Kidney capillary endothelial cell (primary cell): ENCODE measurements at regions not wholly inside any gene's neighbourhood (a gene's known extent, or its start where the extent isn't known, plus 50 kb on each side); places are given as distances from the start of the nearest gene placed in this dataset.

ENCODE experiments used
- DNase-seq: peaks from one replicate; pipeline ENCODE4 v3.0.0-alpha.2; 2018; ENCODE audit warnings: low spot score

DNA sequence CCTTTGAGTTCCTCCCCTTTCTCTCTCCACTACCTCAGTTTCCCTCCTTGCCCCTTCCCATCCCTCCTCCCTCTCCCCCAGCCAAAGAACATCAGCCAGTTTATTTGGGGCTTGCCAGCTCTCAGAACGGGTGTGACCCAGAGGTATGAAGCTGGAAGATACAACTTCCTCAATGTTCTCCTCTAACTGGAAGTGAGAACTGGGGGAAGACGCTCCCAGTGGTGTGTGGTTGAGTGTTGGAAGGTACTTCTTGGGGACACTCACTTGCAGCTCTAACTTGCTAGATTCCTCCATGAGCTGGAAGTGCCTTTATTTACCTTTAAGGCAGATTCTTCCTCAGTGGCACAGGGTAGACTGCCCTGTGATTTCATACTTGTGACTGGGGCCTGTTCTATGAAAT is 110.5 kb upstream of the HABP2 start:
- no peak for DNase-seq

DNA sequence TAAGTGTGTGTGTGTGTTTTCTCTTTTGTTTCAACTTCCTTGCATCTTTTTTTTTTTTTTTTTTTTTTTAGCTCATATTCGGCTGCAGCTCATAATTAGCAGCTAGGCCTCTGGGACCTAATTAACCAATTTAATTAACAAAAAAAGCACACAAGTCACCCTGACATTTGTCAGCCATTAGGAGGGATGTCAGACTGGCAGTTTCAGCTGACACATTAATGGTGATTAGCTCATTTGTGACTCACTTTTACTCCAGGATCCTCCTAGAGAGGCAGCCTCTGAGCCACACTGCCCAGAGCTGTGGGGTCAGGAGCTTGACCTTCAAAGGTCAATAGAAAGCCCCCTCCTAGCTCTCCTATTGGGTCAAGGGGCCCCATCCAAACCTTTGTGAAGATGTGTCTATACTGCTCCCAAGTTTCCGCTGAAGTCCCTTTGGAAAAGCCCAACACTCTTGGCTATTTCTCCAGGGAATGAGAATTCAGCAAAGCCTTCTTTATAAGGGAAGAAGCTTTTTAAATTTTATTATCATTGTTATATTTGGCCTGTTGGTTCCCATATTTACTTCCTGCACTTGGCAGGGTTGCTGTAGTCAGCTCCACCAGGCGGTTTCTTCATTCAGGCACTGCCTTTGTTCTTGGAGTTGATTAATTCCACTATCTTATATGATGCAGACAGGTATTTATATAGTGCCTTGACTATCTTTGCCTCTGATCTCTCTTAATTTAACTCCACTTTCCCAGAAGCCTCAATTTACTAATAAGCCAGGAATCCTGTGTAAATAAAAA is 109.5 kb upstream of the HABP2 start:
- no peak for DNase-seq

DNA sequence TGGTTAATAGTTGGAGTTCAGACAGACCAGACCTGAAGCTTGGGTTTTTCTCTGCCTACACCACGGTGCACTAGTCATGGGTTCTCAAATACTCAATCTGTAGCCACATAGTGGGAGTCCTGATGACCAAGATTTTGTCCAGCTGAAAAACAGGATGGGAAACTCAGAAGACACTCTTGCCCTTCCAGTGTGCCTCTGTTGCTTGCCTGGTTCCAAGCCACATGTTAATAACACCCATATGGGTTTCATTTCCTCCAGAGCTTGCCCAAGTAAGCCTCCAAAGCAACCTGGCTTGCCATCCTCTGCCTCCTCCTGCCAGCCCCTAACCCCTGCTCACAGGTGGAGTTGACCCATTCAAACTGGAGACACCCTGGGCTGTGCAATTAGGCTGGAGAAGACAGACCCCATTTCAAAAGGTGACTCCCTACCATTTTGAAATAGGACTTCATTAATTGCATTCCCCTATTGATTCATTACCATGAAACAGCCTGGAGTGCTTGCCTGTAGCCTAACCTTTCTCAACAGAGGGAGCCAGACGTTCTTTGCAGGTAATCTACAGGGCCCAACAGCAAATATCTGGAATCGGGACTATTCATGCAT is 108.0 kb upstream of the HABP2 start:
- no peak for DNase-seq

DNA sequence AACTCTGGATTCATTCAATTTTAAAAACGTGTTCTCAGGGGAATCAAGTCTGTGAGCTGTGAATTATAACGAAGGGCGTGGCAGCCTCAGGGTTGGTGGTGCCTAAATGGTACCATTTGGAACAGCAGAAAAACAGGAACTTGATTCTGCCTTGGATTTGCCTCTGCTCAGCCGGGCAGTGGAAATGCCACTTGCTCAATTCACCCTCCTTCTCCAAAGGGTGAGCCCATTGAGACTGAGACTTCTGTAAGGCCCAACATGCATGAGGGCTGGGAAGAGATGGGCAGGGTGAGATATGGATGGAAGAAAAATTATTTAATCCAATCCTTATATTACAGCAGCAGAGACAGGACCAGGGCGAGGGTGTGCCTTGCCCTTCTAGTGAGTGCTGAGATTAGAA is 107.1 kb upstream of the HABP2 start:
- DNase-seq: no peak

DNA sequence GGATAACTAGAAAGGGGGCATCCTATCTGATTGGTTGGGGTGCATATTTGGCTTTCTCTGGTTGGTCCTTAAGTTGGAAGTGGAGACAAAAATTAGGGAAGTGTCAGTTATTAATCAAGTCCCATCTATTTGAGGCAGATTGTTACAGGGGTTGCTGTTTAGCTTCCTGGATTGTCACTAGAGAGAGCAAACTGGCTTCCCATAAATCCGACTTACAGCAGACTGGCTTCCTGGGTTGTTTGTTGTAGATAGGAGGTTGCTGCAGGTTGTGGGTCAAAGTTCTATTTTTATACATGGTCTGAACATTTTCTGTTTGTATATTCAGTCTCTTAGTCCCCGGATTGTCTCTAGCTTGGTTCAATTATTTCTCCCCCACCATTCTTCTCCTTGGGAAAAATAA is 106.1 kb upstream of the HABP2 start:
- no peak for DNase-seq

DNA sequence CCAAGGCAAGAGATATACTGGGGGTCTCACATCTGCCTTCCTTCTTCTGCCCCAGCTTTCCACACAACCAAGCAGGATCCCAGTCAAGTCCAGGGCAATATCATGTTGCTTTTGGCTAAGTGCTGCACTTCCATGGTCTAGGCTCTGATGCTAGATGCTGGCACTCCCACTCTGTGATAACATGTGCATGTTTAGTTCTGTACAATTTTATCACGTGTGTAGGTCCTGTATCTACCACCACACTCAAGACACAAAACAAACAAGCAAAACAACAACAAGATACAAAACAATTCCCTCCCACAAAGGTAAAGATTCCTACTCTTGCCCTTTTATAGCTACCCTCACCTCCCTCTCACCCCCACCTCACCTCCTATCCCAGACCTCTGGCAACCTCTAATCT is 105.6 kb upstream of the HABP2 start:
- no peak for DNase-seq

DNA sequence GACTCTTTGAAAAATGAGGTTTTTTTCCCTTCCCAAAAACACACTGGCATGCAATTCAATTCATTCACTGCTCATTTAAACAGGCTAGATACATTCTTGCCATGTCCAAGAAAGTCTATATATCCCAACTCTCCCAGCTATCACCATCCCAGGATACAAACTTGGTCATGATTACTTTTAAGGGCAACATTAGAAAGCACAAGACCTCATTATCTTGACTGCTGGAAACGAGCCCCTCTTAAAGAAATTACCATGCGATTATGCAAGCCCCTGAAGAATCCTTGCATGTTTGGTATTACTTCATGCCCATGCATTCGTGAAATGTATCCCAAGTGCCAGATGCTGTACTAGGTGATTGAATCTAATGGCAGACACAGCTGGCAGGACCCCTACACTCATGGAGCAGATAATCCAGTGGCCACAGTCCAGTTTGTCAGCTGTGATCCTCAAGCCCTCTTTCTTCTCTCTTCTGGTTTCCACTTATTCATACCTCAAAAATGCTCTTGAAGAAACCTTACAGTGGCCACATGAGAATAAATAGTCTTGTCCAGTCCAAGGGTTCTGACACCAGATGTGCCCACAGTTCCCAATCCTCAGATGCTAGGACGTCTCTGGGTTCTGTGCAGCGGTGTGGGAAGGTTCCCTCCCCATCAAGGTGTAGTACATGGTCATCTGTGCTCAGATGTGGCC is 103.7 kb upstream of the HABP2 start:
- no peak for DNase-seq

DNA sequence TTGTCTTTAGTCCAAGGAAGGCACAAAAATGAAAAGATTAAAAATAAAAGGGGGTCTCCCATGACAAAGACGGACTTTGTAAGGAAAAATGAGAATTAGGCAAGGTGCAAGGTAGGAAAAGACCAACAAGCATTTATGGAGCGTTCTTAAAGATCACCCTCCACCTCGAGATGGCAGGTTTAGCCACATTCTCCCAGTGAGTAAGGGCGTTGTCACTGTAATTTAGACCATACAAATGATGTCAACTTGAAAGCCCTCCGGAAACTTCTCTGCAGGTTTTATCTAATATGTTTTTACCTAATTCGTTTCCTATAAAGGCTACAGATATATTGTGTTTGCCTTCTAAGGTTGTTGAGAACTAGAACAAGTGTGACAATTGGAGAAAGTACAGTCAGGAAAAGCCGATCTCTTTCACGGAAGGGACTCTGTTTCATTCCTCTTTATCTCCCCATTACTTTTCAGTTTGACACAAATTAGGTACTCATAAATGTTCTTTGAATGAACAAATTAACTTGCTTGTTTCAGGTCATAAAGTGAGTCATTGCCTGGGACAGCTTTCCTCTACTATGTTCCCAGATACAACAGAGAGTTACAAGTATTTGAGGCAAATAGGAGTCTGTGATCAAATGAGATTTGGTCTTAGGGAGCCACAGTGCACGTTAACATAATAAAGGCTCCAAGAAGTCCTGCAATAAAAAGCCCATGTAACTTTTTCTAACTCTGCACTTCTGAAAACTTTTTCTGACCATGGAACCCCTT is 102.6 kb upstream of the HABP2 start:
- DNase-seq: no peak

DNA sequence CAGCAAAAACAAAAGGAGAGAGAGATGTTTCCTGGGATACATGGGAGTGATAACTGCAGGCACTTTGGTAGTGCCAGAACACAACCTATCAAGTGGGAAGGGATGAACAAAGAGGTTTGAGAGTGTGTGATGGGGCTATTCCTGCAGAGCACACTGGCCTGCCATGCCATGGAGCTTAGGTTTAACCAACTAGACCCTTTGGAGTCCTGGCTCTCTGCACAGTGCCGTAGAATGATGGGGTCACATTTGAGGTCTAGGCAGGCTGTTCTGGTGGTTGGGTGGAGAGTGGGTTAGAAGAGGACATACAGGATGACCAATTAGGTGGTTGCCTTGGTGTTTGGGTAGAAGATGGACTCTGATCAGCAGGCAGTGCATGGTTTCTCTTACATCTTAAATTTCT is 101.9 kb upstream of the HABP2 start:
- DNase-seq: no peak

DNA sequence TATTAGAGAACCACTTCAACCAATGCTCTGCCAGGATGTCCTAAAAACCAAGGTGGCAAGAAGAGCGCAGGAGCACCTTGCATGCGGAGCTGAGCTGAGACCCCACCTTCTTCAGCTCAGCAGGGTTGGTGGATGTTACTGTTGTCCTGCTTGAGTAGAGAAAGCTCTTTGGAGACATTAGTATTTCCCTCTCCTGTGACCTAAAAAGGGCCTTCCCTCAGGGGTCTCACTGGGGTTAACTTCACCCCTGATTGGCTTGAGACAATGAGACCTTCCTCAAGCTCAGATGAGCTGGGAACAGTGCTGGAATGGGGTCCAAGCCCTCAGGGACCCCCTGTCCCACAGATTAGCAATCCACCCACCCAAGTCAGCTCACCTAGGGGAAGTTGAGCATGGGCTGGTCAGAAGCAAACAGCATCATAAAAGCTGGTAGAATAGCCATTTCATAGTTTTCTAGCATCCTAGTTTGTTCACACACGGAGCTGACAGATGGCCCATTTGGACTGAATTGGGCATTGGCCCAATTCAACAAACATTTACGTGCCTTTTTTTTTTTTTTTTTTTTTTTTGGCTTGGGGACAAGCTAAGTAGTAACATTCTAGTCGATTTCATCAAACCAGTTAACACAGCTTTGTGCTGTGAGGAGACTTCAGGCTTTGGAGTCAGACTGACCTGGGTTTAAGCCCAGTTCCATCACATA is 100.6 kb upstream of the HABP2 start:
- DNase-seq: no peak

DNA sequence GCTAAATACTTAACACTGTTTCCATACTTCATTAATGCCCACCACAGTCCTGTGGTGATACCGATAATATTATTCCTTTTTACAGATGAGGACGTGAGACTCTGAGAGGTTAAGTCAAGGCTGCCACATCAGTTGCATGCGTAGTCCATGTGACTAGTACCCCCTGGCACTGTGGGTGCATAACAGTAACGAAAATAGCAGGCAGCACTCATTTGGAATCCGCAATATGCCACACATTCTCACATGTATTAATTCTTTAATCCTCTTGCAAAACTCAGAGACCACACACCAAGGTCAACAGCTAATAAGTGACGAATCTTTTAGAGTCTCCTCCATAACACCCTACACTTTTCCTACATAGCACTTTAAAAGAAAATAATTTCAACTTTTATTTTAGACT is 99.5 kb upstream of the HABP2 start:
- DNase-seq: no peak

DNA sequence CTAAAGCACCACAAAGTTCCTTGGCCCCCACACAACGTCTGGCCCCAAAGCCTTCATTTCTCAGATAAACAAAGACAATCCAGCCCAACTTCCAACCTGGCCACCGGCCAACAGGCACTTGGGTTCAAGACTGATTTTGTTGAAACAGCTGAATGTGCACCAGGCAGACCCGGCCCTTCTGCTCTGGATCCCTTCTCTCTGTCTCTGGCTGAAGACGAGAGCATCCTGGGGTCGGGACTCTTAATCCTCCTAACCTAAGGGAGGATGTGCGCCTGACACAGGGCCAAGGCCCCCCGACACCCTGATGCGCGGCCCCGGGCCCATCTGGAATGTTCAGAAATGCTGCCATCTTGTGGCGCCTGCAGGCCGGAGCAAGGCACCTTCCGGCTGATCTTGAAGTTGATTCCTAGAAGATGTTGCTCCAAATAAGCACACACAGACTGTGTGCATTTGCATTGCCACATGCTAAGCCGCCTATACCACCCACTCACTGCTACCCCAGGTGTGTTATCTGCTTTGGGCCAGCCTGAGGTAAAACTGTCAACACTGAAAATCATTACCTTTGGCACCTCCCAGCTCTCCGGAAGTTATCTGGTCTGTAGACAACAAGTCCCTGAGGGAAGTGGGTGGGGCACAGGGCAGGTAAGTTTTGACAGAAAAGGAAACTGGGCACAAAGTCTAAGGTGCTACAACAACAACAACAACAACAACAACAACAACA is 98.4 kb upstream of the HABP2 start:
- peak; percentile 33 for DNase-seq

DNA sequence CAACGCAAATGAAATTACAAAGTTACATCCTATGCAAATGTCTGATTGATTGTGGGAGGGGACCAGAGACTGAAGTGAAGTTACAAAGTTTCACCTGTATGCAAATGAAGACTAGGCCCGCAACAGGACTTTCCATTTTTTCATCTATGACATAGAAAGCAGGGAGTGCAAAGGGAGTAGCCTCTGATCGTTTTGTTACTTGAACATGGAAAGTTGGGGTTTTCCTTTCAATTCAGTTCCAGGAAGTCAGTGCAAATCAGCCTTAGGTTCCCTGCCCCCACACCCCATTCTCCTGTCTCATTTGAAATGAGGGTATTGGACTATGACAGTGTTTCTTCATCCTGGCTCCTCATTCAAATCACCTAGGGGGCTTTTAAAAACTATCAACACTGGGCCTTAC is 96.9 kb upstream of the HABP2 start:
- no peak for DNase-seq

DNA sequence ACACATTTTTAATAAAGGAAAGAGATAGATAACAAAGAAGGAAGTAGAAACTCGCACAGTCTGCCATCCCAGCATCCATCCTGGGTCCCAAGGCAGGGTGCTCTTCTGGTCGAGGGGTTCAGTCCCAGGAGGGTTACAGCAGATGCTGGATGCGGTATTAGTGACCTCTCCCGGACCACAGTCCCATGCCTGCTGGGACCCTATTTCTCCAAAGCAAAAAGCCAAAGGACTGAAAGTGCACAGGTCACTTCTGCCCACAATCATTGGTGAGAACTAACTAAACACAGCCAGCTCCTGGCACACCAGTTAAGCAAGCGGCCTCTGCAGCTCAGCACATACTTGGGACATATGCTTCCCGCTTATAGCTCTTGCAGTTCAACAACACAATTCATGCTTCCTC is 96.1 kb upstream of the HABP2 start:
- DNase-seq: no peak

DNA sequence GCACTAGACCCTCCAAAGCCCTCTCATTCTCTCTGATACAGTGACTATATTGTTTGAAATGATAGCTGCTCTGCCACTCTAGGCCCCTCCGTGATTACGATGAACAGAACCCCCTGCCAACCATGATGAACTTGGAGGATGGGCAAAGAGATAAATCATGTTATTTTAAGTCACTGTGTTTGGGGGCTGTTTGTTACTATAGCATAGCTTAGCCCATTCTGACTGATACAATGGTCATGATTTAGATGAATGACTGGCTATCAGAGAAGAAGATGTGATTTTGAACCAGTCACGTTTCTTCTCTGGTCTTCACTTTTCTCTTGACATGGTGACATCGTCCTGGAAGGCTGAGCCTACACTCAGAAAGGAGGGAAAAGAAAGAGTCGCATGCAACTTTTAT is 95.4 kb upstream of the HABP2 start:
- no peak for DNase-seq

DNA sequence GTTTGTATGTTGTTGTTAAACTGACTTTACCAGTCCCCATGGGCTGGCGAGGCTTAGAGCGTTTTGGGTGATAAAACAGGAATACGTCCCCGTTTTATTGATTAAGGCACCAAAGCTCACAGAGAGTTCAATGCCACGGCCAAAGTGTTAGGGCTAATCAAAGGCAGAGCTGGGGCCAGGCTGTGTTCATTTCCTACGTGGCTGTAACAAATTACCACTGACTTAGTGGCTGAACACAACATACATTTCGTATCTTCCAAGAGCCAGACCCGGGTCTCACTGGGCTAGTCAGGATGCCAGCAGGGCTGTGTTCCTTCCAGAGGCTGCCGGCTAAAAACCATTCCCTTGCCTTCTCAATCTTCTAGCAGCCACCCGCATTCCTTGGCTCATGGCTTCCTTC is 94.4 kb upstream of the HABP2 start:
- DNase-seq: no peak

DNA sequence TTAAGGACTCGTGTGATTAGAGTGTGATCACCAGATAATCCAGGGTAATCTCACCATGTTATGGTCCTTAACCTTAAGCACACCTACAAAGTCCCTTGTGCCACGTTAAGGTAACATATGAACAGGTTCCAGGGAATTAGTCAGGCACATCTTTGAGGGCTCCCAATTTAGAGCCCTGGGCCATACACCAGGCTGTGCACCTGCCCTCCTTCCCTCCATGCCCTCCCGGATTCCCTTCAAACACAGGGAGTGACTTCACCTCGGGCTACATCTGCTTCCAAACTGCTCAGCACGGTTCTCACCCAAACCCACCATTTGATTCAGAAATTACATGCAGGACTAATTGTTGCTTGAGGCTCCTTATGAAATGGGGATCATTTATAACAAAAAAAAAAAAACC is 93.9 kb upstream of the HABP2 start:
- no peak for DNase-seq

DNA sequence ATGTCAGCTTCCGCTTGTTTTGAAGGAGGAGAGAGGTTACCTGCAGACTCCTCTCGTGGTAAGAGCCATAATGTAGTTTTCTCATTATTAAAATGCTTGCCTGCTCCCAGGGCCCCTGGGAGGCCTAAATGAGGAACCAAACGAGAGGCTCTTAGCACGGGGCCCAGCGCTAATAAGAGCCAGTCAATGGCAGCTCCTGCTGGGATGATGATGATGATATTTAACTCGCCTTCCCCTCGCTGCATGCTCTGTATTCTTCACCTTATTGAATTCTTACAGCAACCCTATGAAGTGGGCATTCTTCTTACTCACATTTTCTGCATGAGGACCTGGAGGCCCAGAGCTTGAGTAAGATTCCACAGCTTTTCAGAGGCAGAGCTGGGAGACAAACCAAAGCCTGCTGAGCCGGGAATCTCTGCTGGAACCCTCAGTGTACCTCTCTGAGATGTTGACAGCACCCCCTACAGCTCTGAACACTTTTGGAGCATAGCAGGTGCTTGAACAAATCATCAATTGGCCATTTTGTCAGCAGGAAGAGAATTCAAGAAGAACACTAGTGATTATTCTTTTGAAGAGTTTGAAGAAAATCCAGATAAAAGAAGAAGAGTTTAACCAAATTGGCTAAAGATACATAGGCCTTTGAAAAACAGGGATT is 93.1 kb upstream of the HABP2 start:
- DNase-seq: no peak

DNA sequence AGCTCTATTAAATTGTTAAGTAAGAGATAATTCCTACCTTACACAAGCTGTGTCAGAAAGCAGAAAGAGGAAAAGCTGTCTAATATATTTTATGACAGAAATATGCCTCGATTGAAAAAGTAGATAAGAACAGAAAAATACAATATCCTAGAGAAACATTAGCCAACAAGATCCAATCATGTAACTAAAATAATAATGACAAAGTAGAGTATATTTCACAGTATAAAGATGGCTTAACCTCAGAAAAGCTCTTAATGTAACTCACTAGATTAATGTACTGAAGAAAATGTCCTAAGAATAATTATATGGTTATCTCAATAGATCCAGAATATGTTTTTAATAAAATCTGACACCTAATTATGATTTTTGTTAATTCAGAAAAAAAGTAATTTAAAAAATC is 89.8 kb upstream of the HABP2 start:
- no peak for DNase-seq

DNA sequence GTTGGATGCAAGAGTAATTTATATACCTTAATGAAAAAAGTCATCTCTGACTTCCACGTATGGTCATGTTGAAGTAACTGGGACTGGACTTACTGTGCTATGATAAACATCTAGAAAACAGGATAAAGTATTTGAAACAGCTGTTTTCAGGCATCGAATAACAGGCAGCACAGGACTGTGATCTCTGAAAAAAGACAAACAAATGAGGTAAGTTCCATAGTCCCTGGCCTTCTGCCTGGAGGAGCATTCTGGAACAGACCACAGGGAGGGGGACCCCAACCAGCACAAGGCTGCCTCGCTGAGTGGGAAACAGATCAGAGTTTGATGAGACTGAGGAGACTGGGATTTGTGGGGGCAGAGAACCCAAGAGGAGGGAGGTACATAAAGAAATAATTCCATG is 89.1 kb upstream of the HABP2 start:
- DNase-seq: no peak

DNA sequence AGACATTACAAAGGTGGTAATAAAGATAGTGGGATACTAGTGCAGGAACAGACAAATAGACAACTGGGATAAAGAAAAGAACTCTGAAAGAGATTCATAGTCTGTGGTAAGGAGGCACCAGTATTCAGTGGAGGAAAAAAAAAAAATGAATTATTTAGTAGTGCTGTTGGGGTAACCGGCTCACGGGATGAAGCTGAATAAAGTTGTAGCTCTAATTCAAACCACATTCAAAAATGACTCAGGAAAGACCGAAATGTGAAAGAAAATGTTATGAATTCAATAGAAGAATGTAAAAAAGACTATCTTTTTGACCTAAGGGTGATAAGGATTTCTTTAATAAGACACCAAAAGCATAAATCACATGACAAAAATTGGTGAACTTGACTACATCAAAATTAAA is 83.1 kb upstream of the HABP2 start:
- no peak for DNase-seq
